Right ventricle myocardium superior (tissue), 1 donor: ENCODE measurements at regions not wholly inside any gene's neighbourhood (a gene's known extent, or its start where the extent isn't known, plus 50 kb on each side); places are given as distances from the start of the nearest gene placed in this dataset.

Source experiments
- ATAC-seq: fragments of 200-7000 bp; cut with Tn5 transposase; one replicate; pipeline ENCODE4 v1.9.1; 2020; ENCODE audit warnings: mild to moderate bottlenecking; ENCODE audit not compliant: poor library complexity
- DNase-seq: peaks from one replicate; pipeline ENCODE4 v3.0.0-alpha.2; 2020
- intact Hi-C: fragments of 100-400 bp; cut with DNase I; formaldehyde crosslinking; loops from one replicate; pipeline ENCODE4 v1.11.2; 2022
- donor health status: DM: no; HTN: yes; CAD: no; lungs with severe emphysema.

GRCh38 chr7:25559581-25560367 is 331.5 kb upstream of the NPVF start:
- DNase-seq (no peak), ATAC-seq (no peak)
- intact Hi-C loops: no loop called here

GRCh38 chr7:25562673-25563182 is 334.4 kb upstream of the NPVF start:
- DNase-seq (no peak), ATAC-seq (no peak)
- intact Hi-C loops: no loop called here

GRCh38 chr7:25565002-25565401 is 336.7 kb upstream of the NPVF start:
- peak; percentile 44 for ATAC-seq
- no peak for DNase-seq
- intact Hi-C loops: loop anchor here (5.0 kb wide), 2 partner anchors 173 to 308 kb away; no protein-coding TSS in a partner anchor

- peak; percentile 59 for DNase-seq
- ATAC-seq: peak; percentile 53
- intact Hi-C loops: loop anchor here (2.0 to 5.0 kb wide), 3 partner anchors 174 to 309 kb away; no protein-coding TSS in a partner anchor
These were observed 337.7 kb upstream of the NPVF start for GRCh38 chr7:25565949-25566348.

- no peak for ATAC-seq
- no peak for DNase-seq
- intact Hi-C loops: loop anchor here (2.0 to 5.0 kb wide), 3 partner anchors 175 to 310 kb away; no protein-coding TSS in a partner anchor
These were observed 339.1 kb upstream of the NPVF start for GRCh38 chr7:25567430-25567829.

- no peak for DNase-seq
- ATAC-seq: no peak
- intact Hi-C loops: loop anchor here (5.0 kb wide), 2 partner anchors 177 to 312 kb away; no protein-coding TSS in a partner anchor
These were observed 341.5 kb upstream of the NPVF start for GRCh38 chr7:25569765-25570164.

- DNase-seq (no peak), ATAC-seq (no peak)
- intact Hi-C loops: no loop called here
These were observed 344.1 kb upstream of the NPVF start for GRCh38 chr7:25572423-25572822.

- ATAC-seq: peak; percentile 46
- intact Hi-C loops: no loop called here
- no peak for DNase-seq
These were observed 346.5 kb upstream of the NPVF start for GRCh38 chr7:25574828-25575227.

GRCh38 chr7:25575634-25576033 is 347.3 kb upstream of the NPVF start:
- intact Hi-C loops: no loop called here
- ATAC-seq: no peak
- no peak for DNase-seq

GRCh38 chr7:25578991-25579777 is 350.9 kb upstream of the NPVF start:
- intact Hi-C loops: no loop called here
- DNase-seq (no peak), ATAC-seq (no peak)

GRCh38 chr7:25579778-25580075 is 351.4 kb upstream of the NPVF start:
- no peak for DNase-seq

GRCh38 chr7:25580141-25580540 is 351.9 kb upstream of the NPVF start:
- DNase-seq: no peak
- no peak for ATAC-seq
- intact Hi-C loops: no loop called here

More at GRCh38 chr7:25579778-25580075, 351.4 kb upstream of the NPVF start:
- intact Hi-C loops: no loop called here
- no peak for ATAC-seq

GRCh38 chr7:25583621-25584020 is 355.3 kb upstream of the NPVF start:
- DNase-seq: no peak
- intact Hi-C loops: no loop called here
- ATAC-seq: peak; percentile 56

- ATAC-seq (no peak), DNase-seq (no peak)
- intact Hi-C loops: no loop called here
These were observed 356.0 kb upstream of the NPVF start for GRCh38 chr7:25584112-25584938.

GRCh38 chr7:25586513-25586912 is 358.2 kb upstream of the NPVF start:
- DNase-seq (no peak), ATAC-seq (peak; percentile 20)
- intact Hi-C loops: no loop called here

- DNase-seq (no peak), ATAC-seq (no peak)
- intact Hi-C loops: no loop called here
These were observed 365.8 kb upstream of the NPVF start for GRCh38 chr7:25594122-25594521.

GRCh38 chr7:25594728-25595127 is 366.4 kb upstream of the NPVF start:
- ATAC-seq (no peak), DNase-seq (no peak)
- intact Hi-C loops: no loop called here

GRCh38 chr7:25595996-25596395 is 367.7 kb upstream of the NPVF start:
- intact Hi-C loops: no loop called here
- no peak for DNase-seq
- ATAC-seq: no peak

- no peak for ATAC-seq
- intact Hi-C loops: no loop called here
- no peak for DNase-seq
These were observed 368.2 kb upstream of the NPVF start for GRCh38 chr7:25596443-25596842.
